ENCODE measurements at regions not wholly inside any gene's neighbourhood (a gene's known extent, or its start where the extent isn't known, plus 50 kb on each side); places are given as distances from the start of the nearest gene placed in this dataset.

DNA sequence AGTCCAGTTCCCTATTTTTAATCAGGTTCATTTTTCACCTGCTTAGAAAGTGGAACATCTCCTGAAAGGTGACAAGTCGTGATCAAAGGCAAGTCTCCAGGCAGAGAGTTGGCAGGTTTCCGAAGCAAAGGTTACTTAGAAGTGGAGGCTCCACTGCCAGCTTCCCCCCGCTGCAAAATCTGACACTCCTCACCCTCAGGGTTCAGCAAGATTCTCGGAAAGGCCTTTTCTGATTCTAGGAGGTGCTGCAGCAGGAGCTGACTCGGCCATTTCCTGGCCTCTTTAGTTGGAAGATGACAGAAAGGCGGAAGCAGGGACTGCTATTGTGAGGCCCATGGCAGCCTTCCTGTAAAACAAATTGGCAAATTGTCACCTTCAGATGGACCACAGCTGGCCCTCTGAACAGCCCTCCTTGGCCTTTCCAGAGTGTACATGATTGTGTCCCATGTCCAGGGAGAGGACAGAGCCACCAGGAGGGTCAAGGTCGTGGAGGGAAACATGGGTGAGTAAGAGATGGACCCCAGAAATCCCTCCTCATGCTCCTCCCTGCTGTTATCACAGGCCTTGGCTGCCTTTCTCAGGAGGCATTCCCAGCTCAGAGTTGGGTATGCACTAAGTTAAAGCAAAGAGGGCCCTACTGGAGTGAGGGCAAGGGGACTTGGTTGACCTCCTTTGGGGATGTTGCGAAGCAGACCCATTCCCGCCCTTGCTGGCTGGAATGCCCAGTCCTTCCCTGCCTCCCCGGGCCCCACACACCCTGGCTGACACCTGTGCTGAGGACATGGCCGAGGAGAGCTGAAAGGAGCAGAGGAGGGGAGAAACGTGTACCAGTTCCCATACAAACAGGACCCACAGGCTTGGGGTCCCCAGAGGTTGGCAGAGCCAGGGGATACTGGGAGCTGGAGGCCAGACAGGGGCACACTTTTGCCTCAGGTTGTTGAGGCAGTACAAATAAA lies 115.5 kb upstream of the IRF2BP2 start:
- DNase-seq = peak; percentile 53

DNA sequence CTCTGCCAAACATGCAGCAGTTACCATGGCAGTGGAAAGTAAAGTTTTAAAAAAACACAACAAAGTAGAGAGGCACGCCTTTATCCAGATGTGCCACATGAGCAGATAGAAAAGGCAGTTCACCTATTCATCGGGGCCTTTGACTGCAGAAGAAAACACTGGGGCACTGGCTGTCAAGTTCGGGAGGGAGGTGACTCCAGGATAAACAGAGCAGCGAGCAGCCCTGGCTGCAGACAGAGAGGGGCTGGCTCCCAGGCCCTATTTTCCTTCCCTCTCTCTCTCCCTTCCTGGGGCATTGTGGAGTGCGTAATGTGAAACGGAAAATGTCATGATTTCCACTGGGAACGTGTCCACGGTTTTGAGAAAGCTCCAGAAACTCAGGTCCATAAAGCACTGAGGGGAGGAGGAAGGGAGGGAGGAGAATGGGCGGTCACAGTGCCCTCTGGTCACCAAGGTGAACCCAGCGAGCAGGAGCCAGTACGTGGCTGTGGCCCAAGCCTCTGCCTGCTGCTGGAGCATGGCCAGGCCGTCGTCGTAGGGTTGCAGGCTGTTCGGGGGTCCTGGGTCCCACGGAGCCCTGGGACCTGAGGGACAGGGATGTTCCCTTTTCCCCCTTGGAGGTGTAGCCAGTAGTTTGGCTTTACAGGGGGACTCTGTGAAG lies 114.7 kb upstream of the IRF2BP2 start:
- DNase-seq = peak; percentile 95

DNA sequence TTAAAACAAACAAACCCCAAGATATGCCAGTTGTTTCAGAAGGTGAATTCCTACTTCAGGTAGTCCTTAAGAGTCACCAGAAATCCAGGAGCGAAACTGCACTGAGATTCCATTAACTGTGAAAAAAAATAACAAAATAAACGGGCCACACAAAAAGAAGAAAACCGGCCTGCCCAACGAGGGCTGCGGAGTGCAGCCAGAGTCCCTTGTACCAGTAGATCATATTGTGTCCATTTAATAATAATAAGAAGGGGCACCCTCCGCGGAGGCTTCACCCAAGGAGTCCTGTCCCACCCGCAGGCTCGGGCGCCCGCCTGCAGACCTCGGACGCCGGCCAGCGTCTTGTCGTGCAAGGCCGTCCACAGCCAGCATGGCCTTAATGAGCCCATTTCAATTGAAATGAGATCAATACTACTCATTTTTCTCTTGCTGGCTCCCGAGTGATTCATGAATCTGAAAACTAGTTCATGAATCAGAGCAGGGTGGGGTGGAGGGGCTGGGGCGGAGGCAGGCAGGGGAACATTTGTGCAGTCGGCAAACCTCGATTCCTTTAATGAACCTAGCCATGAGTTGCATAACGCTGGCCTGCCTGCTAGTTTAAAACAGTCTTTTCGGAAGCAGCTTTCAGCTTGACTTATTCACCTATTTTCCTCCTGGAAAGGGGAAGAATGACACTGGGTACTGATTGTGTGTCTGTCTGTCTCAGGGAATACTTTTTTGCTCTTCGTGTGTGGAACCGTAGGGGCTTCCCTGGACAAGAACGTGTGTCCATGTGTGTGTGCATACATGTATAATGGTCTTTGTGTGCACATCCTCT lies 113.1 kb upstream of the IRF2BP2 start:
- peak; percentile 72 for DNase-seq

DNA sequence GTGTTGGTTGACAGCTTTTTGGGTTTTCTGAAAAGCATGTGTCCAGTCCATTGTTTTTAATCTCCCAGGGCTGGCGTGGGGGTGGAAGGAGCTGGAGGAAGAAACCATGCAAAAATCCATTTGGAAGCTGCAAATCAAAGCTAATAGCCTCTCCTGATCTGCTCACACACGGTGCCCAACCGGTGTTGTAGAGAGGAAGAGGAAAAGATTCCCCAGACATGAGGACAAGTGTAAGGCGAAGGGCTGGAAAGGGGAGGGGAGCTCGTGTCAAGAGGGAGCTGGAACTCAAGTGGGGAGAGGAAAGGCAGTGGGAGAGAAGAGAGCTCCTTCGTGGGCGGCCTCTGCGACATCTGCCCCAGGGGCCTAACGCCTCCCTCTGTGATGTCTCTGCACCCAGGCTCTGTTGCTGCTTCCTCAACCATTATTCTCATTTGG lies 112.3 kb upstream of the IRF2BP2 start:
- peak; percentile 52 for DNase-seq

DNA sequence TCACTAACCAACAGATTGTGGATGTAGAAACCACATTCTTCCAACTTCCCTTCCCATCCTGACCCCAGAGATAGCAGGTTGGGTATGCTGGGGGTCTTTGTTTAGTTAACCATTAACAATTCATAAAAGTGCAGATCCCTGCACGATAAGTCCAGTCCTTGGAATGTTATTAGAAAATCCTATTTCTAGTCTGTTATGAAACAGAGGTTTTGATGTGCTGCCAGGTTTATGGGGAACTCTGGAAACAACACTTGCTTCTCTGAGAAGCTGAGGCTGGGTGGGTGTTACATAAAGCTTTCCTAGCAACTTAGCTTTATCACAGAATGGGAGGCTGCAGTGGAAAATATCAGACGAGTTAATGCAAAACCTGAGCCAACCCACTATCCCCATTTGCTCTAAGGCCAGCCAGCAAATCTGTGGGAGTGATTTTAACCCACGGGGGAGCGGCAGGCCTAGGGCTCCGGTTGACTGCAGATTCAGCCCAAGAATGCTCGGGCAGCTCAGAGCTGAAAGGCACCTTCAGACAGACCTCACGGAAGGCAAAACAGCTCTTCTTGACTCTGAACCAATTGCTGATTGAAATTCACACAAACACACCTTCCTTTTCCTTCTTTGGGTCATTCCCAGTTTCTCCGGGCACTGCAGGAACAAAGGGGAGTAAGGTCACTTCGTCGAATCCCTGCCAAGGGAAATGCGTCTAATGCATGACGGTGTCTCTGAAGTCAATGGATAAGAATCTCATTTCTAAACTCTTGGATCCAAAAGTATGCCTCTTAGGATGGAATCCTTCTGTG lies 111.7 kb upstream of the IRF2BP2 start:
- peak; percentile 52 for DNase-seq

DNA sequence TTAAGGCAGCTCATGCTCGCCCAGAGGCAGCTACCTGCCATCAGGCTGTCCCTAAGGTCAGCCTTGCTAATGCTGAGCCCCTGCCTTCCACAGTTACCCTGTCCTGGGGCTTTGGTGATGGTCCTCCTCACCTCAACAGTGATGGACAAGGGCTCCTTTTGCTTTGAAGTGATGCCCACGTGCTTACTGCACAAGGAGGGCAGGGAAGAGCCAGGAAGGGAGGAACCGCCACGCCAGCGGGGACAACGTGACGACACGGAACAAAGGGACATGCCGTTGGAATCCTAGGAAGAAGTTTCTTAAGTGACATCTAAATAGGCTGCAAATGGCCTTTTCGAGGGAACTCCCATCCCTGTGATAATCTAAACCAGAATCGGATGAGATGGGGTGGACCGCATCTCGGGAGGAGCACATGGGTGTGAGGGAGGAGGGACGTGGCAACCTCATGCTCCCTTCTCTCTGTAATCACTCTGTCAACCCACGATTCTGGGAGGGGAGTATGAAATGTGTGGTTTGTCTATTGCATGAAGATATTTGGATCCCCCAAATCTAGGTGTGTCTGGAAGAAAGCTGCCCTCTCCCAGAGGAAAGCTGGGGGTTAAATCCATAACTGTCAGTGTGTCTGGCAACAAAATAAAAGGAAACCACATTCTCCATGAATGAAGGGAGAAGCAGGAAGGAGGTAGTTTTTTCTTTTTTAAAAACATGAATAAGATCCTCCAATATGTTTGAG lies 110.9 kb upstream of the IRF2BP2 start:
- DNase-seq = no peak

DNA sequence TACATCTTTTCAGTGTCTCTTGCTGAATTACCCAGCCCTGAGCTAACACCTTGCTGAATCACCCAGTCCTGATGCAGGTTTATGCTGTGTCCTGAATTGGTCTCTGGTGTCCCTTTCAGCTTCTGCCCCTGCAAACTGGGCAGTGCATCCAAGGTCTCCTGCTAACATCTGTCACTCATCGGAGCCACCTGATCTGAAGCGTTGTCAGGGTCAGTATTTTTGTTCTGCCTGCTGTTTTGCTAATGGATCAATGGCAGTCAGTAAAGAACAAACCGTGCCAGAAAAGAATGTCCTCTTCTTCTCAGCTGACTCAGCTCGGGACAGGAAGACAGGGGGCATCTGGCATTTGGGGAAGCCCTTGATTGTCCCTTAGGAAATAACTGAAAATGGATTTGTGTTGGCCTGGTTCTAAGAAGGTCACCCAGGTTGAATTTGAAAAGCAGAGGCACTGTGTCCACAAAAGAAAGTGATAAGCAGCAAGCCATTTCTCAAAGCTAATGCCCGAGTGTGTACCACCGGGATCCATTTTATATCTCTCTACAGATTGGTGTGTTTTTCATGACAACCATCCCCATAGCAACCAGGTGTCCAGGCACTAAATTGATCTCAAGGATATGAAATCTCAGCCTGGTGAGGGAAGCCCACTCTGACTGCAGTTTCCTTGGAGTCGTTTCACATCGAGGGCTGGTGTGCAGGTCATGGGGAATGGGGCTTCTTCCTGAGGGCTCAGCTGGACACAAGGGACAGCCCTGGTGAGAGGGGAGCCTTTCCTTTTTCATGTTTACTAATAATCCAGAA lies 109.7 kb upstream of the IRF2BP2 start:
- DNase-seq = peak; percentile 68

DNA sequence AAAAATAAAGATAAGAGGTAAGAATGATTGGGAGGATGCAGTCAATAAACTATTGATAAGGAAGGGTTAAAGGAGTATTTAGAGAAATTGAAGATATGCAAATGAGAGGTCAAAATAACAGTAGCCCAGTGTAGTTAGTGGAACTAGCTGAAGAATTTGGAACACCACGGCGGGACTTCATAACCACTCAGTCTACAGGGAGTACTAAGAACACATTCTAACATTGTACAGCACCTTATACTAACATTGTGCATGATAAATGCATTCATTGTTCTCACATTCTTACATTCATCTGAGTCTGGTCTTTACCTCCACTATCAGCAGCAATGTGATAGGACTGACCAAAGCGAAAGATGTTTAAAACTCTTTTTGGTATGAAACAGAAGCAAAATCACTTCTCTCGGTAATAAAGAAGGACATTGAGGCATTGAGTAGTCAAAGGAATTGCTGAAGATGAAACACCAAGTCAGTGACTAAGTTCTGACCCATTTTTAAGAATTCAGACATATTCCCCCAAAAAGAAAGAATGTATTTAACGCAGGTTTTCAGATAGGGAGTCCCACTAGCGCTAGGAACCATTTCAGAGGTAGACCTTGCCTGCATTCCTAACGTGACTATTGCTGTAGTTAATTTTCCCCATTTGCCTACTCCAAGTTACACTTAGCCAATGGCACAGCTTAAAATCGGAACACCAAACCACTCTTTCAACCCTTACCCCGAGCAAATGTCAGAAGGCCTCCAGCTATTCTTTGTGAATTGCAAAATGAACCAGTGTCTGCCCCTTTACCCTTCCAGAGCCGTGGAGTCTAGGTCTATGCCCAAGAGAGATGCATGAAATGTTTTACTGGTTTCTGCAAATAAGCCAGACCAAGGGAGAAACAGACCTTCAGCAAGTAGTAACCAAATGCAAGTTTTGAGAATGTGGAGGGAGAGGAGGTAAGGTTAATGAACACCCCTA lies 108.8 kb upstream of the IRF2BP2 start:
- DNase-seq = no peak

DNA sequence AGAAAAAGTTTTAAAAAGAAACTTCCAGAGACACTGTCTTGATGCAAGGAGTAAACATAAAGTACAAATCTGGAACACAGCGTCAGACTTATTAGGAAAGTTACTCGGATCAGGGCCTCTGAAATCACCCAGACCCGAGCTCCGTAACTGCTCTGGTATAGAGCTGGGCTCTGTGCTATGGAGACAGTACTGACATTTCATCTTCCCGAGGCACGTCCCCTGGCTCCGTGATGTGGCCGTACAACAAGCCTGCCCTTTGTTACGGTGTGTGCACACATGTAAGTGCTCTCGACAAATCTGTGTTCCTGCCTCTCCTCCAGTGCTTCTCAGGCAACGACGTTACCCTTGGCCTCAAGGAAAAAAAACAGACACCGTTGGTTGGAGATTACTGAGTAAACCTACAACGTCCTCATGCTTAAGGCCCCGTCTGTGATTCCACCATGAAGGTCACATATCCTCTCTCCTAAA lies 107.0 kb upstream of the IRF2BP2 start:
- peak; percentile 44 for DNase-seq

DNA sequence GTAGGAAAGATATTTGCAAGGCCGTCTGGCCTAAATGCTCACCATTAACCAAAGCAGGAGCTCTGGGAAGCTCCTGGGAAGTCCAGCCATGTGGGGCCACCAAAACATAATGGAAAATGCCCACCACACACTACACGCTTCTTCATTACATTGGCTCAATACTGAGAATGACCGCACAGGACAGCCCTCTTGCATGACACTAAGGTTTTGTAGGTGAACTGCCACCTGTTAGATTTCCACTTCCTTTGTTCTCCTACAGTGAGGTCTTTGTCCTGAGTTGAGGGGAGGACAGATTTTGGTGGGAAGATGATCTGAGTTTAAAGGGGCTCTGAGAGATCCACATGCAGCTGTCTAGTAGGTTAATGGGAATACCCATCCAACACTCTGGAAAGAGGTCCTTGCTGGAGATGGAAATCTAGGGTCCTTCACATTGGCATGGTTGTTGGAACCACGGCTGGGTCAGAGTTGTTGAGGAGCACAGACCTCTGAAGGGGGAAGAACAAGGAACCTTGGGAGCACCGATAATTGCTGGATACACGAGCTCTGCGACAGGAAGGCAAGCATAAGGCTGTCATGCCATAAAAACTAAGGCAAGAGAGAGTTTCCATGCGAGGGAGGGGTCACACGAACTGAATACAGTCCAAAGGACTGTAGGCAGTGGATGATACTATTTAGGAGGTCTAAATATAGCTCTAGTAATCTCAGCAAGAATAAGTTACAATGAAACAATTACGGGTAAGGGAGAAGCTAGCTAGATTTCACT lies 105.5 kb upstream of the IRF2BP2 start:
- peak; percentile 18 for DNase-seq

DNA sequence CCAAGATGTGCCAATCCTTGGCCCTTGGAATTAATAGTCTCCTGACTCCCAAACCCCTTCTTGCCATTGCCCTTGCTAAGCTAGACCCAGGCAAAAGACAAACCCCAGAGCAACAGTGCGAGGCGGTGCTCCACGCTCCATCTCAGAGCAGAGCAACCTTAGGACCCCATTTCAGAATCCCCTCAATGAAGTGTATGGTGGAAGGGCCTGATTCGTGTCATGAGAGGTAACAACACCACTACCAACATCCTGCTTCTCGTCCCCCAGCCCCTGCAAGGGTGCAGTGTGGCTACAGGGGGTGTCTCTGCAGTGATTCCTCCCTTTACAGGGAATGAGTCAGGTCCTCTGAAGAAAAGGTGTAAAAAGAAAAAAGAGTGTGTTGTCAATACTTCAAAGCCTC lies 103.9 kb upstream of the IRF2BP2 start:
- DNase-seq = no peak

DNA sequence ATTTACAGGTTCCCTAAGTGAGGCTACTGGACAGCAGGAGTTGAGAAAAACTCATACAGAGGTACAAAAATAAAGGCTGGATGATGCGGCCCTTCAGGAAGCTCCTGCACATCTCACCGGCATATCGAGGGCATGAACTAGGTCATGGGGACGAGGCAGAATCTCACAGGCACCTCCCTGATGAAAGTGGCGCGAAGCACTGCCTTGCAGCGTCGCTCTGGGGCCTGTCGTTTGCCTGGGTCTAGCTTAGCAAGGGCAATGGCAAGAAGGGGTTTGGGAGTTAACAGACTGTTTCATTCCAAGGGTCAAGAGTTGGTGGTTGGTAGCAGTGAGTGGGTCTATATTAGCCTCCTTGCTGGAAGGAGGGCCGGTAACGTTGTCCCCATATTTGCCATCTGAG lies 103.5 kb upstream of the IRF2BP2 start:
- no peak for DNase-seq

DNA sequence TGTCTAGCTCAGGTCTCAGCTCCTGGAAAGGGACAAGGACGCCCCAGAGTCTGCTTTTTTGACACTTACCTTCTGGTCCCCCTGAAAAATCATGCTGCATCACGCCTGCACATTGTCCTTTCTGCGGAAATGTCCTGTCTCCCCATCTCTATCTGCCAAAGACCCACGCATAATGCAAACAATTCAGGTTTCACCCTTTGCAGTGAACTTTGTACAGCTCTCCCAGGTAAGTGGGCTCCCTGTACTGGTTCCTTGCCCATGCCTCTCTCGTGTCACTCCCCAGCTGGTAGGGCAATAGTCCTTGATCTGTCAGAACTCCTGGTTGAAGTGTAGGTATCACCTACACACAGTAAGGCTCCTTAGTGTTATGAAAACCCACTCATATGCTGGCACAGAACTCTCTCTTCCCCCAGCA lies 102.9 kb upstream of the IRF2BP2 start:
- no peak for DNase-seq

DNA sequence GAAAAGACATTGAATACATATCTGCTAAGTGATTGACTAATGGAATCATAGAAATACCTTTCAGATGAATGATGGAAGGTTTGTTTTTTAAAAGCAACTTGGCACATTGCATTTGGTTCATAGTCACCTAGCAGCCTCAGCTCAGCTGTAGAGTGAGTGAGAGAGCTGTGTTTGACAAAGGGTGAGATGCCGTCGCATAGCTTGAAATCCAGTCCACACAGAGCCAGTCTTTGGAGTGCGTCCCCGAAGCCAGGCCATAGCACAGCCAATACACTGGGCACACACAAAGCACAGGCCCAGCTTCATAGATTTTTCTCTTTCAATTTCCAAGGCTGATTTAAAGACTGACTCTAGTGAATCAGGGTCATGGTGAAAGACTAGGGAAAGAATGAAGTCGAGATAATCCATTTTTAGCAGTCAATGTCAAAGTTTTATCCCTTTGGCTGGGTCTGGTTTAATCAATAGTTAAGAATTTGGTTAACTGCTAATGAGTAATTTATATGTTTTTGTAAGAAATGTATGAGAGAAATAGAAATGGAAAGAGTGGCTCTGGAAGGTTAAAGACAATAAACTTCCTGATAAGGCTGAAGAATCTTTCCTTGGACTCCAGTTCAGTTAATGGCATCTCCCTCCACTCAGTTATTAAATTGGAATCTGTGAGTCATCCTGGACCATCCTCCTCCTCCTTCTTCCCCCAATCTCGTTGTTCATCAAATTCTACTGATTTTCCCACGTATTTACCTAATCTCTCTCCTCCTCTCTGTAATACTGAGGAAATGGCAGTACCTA lies 101.2 kb upstream of the IRF2BP2 start:
- DNase-seq = no peak

DNA sequence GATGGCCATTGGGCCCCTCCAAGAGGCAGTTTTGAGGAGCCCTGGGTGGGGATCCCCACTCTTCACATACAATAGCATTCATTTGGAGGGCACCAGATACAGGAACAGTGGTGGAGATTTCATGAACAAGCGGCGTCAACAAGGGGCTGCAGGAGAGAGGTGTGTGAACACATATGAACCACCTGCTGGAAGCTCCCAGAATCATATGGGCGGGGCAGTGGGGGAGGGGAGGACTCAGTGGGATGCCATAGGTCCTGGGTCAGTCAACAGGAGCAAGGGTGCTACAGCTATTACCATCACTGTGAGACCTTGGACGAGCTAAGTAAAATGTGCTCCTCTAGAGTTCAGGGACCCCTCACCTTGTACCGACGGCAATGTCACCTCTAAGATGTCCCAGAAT lies 100.4 kb upstream of the IRF2BP2 start:
- no peak for DNase-seq

DNA sequence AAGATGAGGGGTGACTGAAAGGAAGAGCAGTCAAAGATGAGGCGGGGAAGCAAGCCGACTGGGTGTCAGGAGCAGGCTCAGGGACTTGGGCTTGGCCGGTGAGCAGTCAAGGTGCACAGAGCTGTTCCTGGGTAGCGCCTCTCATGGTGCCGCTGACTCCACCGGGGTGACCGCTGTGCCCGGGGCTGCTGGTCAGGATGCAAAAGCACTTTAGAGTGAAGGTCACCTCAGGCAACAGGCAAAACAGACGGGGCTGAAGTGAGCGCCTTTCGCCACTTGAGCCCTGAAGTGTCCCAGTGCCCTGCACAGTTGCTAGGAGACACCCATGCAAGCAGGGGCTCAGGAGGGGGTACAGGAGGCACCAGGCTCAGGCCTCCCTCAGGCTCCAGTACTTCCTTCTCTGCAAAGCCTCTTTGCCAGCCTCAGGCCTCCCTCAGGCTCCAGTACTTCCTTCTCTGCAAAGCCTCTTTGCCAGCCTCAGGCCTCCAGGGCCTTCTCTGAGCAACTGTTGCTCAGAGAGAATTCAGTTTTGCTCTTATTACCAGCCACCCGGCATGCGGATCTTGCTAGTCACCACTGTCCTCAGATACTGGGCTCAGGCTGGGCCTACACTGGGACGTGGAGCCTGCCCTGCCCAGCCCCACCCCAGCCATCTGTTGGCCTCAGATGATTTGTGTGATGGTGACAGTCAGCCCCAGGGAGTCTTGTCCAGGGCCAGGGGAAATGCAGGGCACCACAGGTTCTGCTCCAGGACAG lies 99.7 kb upstream of the IRF2BP2 start:
- DNase-seq = peak; percentile 82
